ENCODE measurements at regions not wholly inside any gene's neighbourhood (a gene's known extent, or its start where the extent isn't known, plus 50 kb on each side); places are given as distances from the start of the nearest gene placed in this dataset.

DNA sequence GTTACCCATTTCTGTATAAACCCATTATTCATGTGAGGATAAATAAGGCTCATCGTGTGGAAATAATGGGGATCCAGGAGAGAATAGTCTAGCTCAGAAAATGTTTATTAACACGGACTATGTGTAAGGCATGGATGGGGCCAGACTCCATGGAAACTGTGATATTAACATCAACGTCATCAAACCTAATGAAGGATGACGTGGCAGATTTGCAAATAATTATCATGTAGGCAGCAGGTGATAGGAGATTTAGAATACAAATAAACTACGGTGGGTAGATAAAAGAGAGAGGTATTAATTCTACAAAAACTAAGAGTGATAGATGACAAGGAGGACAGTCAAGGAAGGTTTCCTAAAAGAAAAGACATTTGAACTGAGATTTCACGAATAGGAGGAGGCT lies 592.2 kb downstream of the REEP3 start:
- TF ChIP-seq, protein P1, sequence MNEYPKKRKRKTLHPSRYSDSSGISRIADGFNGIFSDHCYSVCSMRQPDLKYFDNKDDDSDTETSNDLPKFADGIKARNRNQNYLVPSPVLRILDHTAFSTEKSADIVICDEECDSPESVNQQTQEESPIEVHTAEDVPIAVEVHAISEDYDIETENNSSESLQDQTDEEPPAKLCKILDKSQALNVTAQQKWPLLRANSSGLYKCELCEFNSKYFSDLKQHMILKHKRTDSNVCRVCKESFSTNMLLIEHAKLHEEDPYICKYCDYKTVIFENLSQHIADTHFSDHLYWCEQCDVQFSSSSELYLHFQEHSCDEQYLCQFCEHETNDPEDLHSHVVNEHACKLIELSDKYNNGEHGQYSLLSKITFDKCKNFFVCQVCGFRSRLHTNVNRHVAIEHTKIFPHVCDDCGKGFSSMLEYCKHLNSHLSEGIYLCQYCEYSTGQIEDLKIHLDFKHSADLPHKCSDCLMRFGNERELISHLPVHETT (tag by site-specific recombination; IDR thresholded peaks at IDR 0.05) = no peak
- TF ChIP-seq ZNF549 (tag by site-specific recombination; IDR thresholded peaks at IDR 0.05) (no peak), SALL2 (tag by site-specific recombination; IDR thresholded peaks at IDR 0.05; ENCODE audit: borderline replicate concordance) (no peak), ZNF561 (tag by site-specific recombination; IDR thresholded peaks at IDR 0.05; ENCODE audit: borderline replicate concordance) (no peak), ZNF391 (tag by site-specific recombination; IDR thresholded peaks at IDR 0.05; ENCODE audit: borderline replicate concordance, low read depth) (no peak), ZNF146 (tag by site-specific recombination; IDR thresholded peaks at IDR 0.05) (no peak), ZNF514 (tag by site-specific recombination; IDR thresholded peaks at IDR 0.05) (no peak), ZNF658 (tag by site-specific recombination; IDR thresholded peaks at IDR 0.05) (no peak), ZIC2 (tag by site-specific recombination; IDR thresholded peaks at IDR 0.05) (no peak)
- TF ChIP-seq, protein P2, sequence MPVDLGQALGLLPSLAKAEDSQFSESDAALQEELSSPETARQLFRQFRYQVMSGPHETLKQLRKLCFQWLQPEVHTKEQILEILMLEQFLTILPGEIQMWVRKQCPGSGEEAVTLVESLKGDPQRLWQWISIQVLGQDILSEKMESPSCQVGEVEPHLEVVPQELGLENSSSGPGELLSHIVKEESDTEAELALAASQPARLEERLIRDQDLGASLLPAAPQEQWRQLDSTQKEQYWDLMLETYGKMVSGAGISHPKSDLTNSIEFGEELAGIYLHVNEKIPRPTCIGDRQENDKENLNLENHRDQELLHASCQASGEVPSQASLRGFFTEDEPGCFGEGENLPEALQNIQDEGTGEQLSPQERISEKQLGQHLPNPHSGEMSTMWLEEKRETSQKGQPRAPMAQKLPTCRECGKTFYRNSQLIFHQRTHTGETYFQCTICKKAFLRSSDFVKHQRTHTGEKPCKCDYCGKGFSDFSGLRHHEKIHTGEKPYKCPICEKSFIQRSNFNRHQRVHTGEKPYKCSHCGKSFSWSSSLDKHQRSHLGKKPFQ (tag by site-specific recombination; IDR thresholded peaks at IDR 0.05) = no peak
- TF ChIP-seq, protein P3, sequence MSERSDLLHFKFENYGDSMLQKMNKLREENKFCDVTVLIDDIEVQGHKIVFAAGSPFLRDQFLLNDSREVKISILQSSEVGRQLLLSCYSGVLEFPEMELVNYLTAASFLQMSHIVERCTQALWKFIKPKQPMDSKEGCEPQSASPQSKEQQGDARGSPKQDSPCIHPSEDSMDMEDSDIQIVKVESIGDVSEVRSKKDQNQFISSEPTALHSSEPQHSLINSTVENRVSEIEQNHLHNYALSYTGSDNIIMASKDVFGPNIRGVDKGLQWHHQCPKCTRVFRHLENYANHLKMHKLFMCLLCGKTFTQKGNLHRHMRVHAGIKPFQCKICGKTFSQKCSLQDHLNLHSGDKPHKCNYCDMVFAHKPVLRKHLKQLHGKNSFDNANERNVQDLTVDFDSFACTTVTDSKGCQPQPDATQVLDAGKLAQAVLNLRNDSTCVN (tag by site-specific recombination; optimal IDR thresholded peaks at IDR 0.05) = no peak
- TF ChIP-seq, protein P4, sequence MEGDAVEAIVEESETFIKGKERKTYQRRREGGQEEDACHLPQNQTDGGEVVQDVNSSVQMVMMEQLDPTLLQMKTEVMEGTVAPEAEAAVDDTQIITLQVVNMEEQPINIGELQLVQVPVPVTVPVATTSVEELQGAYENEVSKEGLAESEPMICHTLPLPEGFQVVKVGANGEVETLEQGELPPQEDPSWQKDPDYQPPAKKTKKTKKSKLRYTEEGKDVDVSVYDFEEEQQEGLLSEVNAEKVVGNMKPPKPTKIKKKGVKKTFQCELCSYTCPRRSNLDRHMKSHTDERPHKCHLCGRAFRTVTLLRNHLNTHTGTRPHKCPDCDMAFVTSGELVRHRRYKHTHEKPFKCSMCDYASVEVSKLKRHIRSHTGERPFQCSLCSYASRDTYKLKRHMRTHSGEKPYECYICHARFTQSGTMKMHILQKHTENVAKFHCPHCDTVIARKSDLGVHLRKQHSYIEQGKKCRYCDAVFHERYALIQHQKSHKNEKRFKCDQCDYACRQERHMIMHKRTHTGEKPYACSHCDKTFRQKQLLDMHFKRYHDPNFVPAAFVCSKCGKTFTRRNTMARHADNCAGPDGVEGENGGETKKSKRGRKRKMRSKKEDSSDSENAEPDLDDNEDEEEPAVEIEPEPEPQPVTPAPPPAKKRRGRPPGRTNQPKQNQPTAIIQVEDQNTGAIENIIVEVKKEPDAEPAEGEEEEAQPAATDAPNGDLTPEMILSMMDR (tag by site-specific recombination; IDR thresholded peaks at IDR 0.05) = no peak
- Histone ChIP-seq H3K4me3 (ENCODE audit: low read depth, low read length) (no peak overlapping the region), H3K36me3 (ENCODE audit: control insufficient read depth in 2 of 2, insufficient read depth in 1 of 2, low read length in 2 of 2) (no peaks in the 10 kb centered on the region), H3K9me3 (ENCODE audit: control insufficient read depth, insufficient read depth, low read depth, low read length) (no peaks in the 10 kb centered on the region), H3K27ac (ENCODE audit: extremely low read depth, low read depth, low read length) (no peak overlapping the region), H3K4me1 (ENCODE audit: control insufficient read depth, insufficient read depth, low read length) (no peaks in the 10 kb centered on the region)
- ChIA-PET POLR2A (no interaction called here), CTCF (interaction anchor here (0.6 to 1.1 kb wide), 2 partner anchors 136 to 1306 kb away, joined by 3 to 6 read pairs; no protein-coding TSS in a partner anchor)

DNA sequence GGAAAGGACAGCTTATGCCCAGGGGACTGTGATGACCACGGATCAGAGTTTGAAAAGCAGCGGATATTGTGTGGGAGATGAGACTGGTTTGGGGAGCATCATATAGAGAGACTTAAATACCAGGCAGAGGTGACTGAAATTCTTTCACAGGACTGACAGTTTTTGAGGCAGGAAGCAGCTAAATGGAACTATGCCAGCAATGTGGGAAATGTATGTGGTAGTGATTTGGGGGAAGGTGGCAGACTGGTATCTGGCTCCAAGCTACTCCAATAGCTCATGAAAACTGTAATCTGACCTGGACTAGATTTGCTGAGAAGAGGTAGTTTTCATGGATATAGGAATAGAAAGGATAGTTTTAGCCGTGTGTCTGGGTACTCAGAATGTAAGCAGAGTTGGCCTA lies 592.6 kb downstream of the REEP3 start:
- H3K27ac ChIP-seq (ENCODE audit: extremely low read depth, low read depth, low read length) = no peak overlapping the region
- POLR2A ChIA-PET = no interaction called here
- no peaks in the 10 kb centered on the region for H3K4me1 ChIP-seq (ENCODE audit: control insufficient read depth, insufficient read depth, low read length)
- no peaks in the 10 kb centered on the region for H3K36me3 ChIP-seq (ENCODE audit: control insufficient read depth in 2 of 2, insufficient read depth in 1 of 2, low read length in 2 of 2)
- H3K9me3 ChIP-seq (ENCODE audit: control insufficient read depth, insufficient read depth, low read depth, low read length) = no peaks in the 10 kb centered on the region
- no peak overlapping the region for H3K4me3 ChIP-seq (ENCODE audit: low read depth, low read length)
- CTCF ChIA-PET = interaction anchor here (0.6 to 1.1 kb wide), 2 partner anchors 136 to 1306 kb away, joined by 3 to 6 read pairs; no protein-coding TSS in a partner anchor
- TF ChIP-seq ZNF624 (tag by site-specific recombination; IDR thresholded peaks at IDR 0.05) (no peak), KLF10 (tag by site-specific recombination; IDR thresholded peaks at IDR 0.05) (no peak), ZNF76 (tag by site-specific recombination; IDR thresholded peaks at IDR 0.05; ENCODE audit: borderline replicate concordance, low read depth) (no peak), ZNF677 (tag by site-specific recombination; IDR thresholded peaks at IDR 0.05) (no peak), MYNN (tag by site-specific recombination; IDR thresholded peaks at IDR 0.05; ENCODE audit: borderline replicate concordance) (no peak), ZNF138 (tag by site-specific recombination; IDR thresholded peaks at IDR 0.05; ENCODE audit: borderline replicate concordance) (no peak)
- TF ChIP-seq, protein P5, sequence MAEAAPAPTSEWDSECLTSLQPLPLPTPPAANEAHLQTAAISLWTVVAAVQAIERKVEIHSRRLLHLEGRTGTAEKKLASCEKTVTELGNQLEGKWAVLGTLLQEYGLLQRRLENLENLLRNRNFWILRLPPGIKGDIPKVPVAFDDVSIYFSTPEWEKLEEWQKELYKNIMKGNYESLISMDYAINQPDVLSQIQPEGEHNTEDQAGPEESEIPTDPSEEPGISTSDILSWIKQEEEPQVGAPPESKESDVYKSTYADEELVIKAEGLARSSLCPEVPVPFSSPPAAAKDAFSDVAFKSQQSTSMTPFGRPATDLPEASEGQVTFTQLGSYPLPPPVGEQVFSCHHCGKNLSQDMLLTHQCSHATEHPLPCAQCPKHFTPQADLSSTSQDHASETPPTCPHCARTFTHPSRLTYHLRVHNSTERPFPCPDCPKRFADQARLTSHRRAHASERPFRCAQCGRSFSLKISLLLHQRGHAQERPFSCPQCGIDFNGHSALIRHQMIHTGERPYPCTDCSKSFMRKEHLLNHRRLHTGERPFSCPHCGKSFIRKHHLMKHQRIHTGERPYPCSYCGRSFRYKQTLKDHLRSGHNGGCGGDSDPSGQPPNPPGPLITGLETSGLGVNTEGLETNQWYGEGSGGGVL (tag by site-specific recombination; IDR thresholded peaks at IDR 0.05) = no peak
- TF ChIP-seq, protein P6, sequence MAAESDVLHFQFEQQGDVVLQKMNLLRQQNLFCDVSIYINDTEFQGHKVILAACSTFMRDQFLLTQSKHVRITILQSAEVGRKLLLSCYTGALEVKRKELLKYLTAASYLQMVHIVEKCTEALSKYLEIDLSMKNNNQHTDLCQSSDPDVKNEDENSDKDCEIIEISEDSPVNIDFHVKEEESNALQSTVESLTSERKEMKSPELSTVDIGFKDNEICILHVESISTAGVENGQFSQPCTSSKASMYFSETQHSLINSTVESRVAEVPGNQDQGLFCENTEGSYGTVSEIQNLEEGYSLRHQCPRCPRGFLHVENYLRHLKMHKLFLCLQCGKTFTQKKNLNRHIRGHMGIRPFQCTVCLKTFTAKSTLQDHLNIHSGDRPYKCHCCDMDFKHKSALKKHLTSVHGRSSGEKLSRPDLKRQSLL (tag by site-specific recombination; IDR thresholded peaks at IDR 0.05) = no peak
- TF ChIP-seq, protein P7, sequence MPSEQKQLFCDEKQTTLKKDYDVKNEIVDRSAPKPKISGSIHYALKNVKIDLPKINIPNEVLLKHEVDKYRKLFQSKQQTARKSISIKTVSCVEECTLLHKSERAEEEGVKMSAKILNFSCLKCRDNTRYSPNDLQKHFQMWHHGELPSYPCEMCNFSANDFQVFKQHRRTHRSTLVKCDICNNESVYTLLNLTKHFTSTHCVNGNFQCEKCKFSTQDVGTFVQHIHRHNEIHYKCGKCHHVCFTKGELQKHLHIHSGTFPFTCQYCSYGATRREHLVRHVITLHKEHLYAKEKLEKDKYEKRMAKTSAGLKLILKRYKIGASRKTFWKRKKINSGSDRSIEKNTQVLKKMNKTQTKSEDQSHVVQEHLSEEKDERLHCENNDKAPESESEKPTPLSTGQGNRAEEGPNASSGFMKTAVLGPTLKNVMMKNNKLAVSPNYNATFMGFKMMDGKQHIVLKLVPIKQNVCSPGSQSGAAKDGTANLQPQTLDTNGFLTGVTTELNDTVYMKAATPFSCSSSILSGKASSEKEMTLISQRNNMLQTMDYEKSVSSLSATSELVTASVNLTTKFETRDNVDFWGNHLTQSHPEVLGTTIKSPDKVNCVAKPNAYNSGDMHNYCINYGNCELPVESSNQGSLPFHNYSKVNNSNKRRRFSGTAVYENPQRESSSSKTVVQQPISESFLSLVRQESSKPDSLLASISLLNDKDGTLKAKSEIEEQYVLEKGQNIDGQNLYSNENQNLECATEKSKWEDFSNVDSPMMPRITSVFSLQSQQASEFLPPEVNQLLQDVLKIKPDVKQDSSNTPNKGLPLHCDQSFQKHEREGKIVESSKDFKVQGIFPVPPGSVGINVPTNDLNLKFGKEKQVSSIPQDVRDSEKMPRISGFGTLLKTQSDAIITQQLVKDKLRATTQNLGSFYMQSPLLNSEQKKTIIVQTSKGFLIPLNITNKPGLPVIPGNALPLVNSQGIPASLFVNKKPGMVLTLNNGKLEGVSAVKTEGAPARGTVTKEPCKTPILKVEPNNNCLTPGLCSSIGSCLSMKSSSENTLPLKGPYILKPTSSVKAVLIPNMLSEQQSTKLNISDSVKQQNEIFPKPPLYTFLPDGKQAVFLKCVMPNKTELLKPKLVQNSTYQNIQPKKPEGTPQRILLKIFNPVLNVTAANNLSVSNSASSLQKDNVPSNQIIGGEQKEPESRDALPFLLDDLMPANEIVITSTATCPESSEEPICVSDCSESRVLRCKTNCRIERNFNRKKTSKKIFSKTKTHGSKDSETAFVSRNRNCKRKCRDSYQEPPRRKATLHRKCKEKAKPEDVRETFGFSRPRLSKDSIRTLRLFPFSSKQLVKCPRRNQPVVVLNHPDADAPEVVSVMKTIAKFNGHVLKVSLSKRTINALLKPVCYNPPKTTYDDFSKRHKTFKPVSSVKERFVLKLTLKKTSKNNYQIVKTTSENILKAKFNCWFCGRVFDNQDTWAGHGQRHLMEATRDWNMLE (tag by site-specific recombination; conservative IDR thresholded peaks at IDR 0.05; ENCODE audit: low read depth) = no peak
